Liver (tissue), 7 donors: ENCODE measurements at regions not wholly inside any gene's neighbourhood (a gene's known extent, or its start where the extent isn't known, plus 50 kb on each side); places are given as distances from the start of the nearest gene placed in this dataset.
A peak's percentile ranks its signal among the peaks of the same experiment; 100 is the strongest.

Source experiments
- DNase-seq: peaks from one replicate; pipeline ENCODE4 v3.0.0-alpha.2; 2017; ENCODE audit warnings: low spot score
- H3K27ac ChIP-seq, 2 donors: one replicate each; pipeline ENCODE4 v1.7.0; 2013; ENCODE audit warnings: inconsistent platforms in 2 of 2, low read length in 2 of 2, control low read depth in 1 of 2, low read depth in 1 of 2, mild to moderate bottlenecking in 1 of 2
- H3K27me3 ChIP-seq, 4 donors: one replicate each; pipeline versions ENCODE4 v1.6.1 to v1.7.0; 2013; ENCODE audit warnings: low read length in 3 of 4, inconsistent platforms in 1 of 4, mild to moderate bottlenecking in 1 of 4, moderate library complexity in 1 of 4; ENCODE audit not compliant: control insufficient read depth in 4 of 4, insufficient read depth in 4 of 4
- H3K36me3 ChIP-seq, 4 donors: one replicate each; pipeline versions ENCODE4 v1.6.1 to v1.7.0; 2013; ENCODE audit warnings: low read length in 3 of 4, mild to moderate bottlenecking in 3 of 4, low read depth in 1 of 4, moderate library complexity in 1 of 4; ENCODE audit not compliant: control insufficient read depth in 4 of 4, insufficient read depth in 3 of 4
- H3K4me1 ChIP-seq, 4 donors: one replicate each; pipeline versions ENCODE4 v1.6.1 to v1.7.0; 2013; ENCODE audit warnings: low read length in 3 of 4, mild to moderate bottlenecking in 3 of 4, moderate library complexity in 1 of 4; ENCODE audit not compliant: control insufficient read depth in 4 of 4, insufficient read depth in 4 of 4
- H3K4me3 ChIP-seq, 3 donors: one replicate each; pipeline versions ENCODE4 v1.6.1 to v1.7.0; 2013; ENCODE audit warnings: low read length in 3 of 3, control low read depth in 1 of 3, low read depth in 1 of 3, mild to moderate bottlenecking in 1 of 3
- H3K9ac ChIP-seq, 2 donors: one replicate each; pipeline ENCODE4 v1.7.0; 2013; ENCODE audit warnings: low read length in 2 of 2, mild to moderate bottlenecking in 2 of 2, moderate library complexity in 2 of 2, control low read depth in 1 of 2, low read depth in 1 of 2
- H3K9me3 ChIP-seq, 4 donors: one replicate each; pipeline versions ENCODE4 v1.6.1 to v1.7.0; 2013; ENCODE audit warnings: low read length in 3 of 4; ENCODE audit not compliant: control insufficient read depth in 4 of 4
- EGR1 ChIP-seq, 2 donors: IDR thresholded peaks; 2 replicates each; pipeline ENCODE4 v1.6.1; 2016 to 2018; ENCODE audit warnings: antibody characterized with exemption in 2 of 2, low read depth in 2 of 2
- FOXA2 ChIP-seq: IDR thresholded peaks from 2 replicates; pipeline ENCODE4 v1.6.1; 2016; ENCODE audit warnings: antibody characterized with exemption
- GABPA ChIP-seq, 2 donors: IDR thresholded peaks in 1 of 2; conservative IDR thresholded peaks in 1 of 2; 2 replicates each; pipeline ENCODE4 v1.6.1; 2016; ENCODE audit warnings: antibody characterized with exemption in 2 of 2, mild to moderate bottlenecking in 1 of 2, moderate library complexity in 1 of 2
- HNF4G ChIP-seq: IDR thresholded peaks from 2 replicates; pipeline ENCODE4 v1.6.1; 2016; ENCODE audit warnings: antibody characterized with exemption
- JUND ChIP-seq, 2 donors: IDR thresholded peaks; 2 replicates each; pipeline ENCODE4 v1.6.1; 2016; ENCODE audit warnings: antibody characterized with exemption in 2 of 2
- MAX ChIP-seq: IDR thresholded peaks from 2 replicates; pipeline ENCODE4 v1.6.1; 2016; ENCODE audit warnings: antibody characterized with exemption
- NR2F2 ChIP-seq: IDR thresholded peaks from 2 replicates; pipeline ENCODE4 v1.6.1; 2016; ENCODE audit warnings: antibody characterized with exemption
- RAD21 ChIP-seq, 2 donors: IDR thresholded peaks; 2 replicates each; pipeline ENCODE4 v1.6.1; 2016; ENCODE audit warnings: antibody characterized with exemption in 2 of 2, mild to moderate bottlenecking in 2 of 2
- REST ChIP-seq: IDR thresholded peaks from 2 replicates; pipeline ENCODE4 v1.6.1; 2016; ENCODE audit warnings: antibody characterized with exemption, mild to moderate bottlenecking
- RXRA ChIP-seq, 2 donors: IDR thresholded peaks; 2 replicates each; pipeline ENCODE4 v1.6.1; 2017 to 2018; ENCODE audit warnings: antibody characterized with exemption in 2 of 2, mild to moderate bottlenecking in 1 of 2
- SP1 ChIP-seq: IDR thresholded peaks from 2 replicates; pipeline ENCODE4 v1.6.1; 2018; ENCODE audit warnings: antibody characterized with exemption, mild to moderate bottlenecking
- TAF1 ChIP-seq: conservative IDR thresholded peaks from 2 replicates; pipeline ENCODE4 v1.6.1; 2016; ENCODE audit warnings: antibody characterized with exemption, mild to moderate bottlenecking
- YY1 ChIP-seq: IDR thresholded peaks from 2 replicates; pipeline ENCODE4 v1.6.1; 2016; ENCODE audit warnings: antibody characterized with exemption, mild to moderate bottlenecking
- WGBS: extraction: QIAGEN DNeasy Blood & Tissue Kit; methylation state at CpG from one replicate; pipeline ENCODE4 v1.1.7; 2013; 5-methylcytosine and 5-hydroxymethylcytosine counted together
- TF ChIP-seq, protein P1 (sequence below): IDR thresholded peaks from 2 replicates; pipeline ENCODE4 v1.6.1; 2016; ENCODE audit warnings: antibody characterized with exemption
- TF ChIP-seq, protein P2 (sequence below): IDR thresholded peaks from 2 replicates; pipeline ENCODE4 v1.6.1; 2016; ENCODE audit warnings: antibody characterized with exemption
- donor health status: healthy.
- donor health status: healthy.
- donor health status: healthy.
- donor health status: healthy.

GRCh38 chr12:126346087-126346486, 1280.9 kb downstream of the AACS start:
- peaks cover 0 to 1% (median 0%) of the 10 kb centered on the region in 4 donors for H3K9me3 ChIP-seq
- DNase-seq: no peak
- no peak overlapping the region for H3K27ac ChIP-seq
- H3K9ac ChIP-seq: no peak overlapping the region
- no peak for TF ChIP-seq YY1
- TF ChIP-seq NR2F2: no peak
- no peak for TF ChIP-seq EGR1 (IDR thresholded peaks at IDR 0.05; ENCODE audit: low read depth in 2 of 2)
- TF ChIP-seq RAD21 (IDR thresholded peaks at IDR 0.05): no peak
- no peak for TF ChIP-seq GABPA (IDR thresholded peaks at IDR 0.05 in 1 of 2, conservative IDR thresholded peaks at IDR 0.05 in 1 of 2)
- TF ChIP-seq HNF4G: no peak
- TF ChIP-seq, protein P1, sequence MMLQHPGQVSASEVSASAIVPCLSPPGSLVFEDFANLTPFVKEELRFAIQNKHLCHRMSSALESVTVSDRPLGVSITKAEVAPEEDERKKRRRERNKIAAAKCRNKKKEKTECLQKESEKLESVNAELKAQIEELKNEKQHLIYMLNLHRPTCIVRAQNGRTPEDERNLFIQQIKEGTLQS: no peak
- TF ChIP-seq, protein P2, sequence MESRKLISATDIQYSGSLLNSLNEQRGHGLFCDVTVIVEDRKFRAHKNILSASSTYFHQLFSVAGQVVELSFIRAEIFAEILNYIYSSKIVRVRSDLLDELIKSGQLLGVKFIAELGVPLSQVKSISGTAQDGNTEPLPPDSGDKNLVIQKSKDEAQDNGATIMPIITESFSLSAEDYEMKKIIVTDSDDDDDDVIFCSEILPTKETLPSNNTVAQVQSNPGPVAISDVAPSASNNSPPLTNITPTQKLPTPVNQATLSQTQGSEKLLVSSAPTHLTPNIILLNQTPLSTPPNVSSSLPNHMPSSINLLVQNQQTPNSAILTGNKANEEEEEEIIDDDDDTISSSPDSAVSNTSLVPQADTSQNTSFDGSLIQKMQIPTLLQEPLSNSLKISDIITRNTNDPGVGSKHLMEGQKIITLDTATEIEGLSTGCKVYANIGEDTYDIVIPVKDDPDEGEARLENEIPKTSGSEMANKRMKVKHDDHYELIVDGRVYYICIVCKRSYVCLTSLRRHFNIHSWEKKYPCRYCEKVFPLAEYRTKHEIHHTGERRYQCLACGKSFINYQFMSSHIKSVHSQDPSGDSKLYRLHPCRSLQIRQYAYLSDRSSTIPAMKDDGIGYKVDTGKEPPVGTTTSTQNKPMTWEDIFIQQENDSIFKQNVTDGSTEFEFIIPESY: no peak
- TF ChIP-seq RXRA (IDR thresholded peaks at IDR 0.05): no peak
- TF ChIP-seq REST: no peak
- TF ChIP-seq TAF1: no peak
- H3K4me1 ChIP-seq: no peaks in the 10 kb centered on the region
- no peaks in the 10 kb centered on the region for H3K36me3 ChIP-seq
- 85% methylated on average over 3 of the region's 3 CpGs for WGBS
- no peak overlapping the region for H3K4me3 ChIP-seq
- no peaks in the 10 kb centered on the region for H3K27me3 ChIP-seq

- Histone ChIP-seq H3K4me1 (no peaks in the 10 kb centered on the region), H3K27me3 (no peaks in the 10 kb centered on the region), H3K27ac (no peak overlapping the region), H3K4me3 (no peak overlapping the region), H3K9me3 (peaks cover 0 to 1% (median 0%) of the 10 kb centered on the region in 4 donors), H3K9ac (no peak overlapping the region), H3K36me3 (no peaks in the 10 kb centered on the region)
- TF ChIP-seq REST (no peak), SP1 (no peak), RAD21 (IDR thresholded peaks at IDR 0.05) (peak in 1 of 2 donors; percentile 28), JUND (IDR thresholded peaks at IDR 0.05) (no peak), FOXA2 (no peak), MAX (no peak)
- 64% methylated on average over 5 of the region's 5 CpGs for WGBS
- DNase-seq: no peak
These were observed 1282.2 kb downstream of the AACS start for GRCh38 chr12:126347421-126347820.
